ENCODE measurements at regions not wholly inside any gene's neighbourhood (a gene's known extent, or its start where the extent isn't known, plus 50 kb on each side); places are given as distances from the start of the nearest gene placed in this dataset.

DNA sequence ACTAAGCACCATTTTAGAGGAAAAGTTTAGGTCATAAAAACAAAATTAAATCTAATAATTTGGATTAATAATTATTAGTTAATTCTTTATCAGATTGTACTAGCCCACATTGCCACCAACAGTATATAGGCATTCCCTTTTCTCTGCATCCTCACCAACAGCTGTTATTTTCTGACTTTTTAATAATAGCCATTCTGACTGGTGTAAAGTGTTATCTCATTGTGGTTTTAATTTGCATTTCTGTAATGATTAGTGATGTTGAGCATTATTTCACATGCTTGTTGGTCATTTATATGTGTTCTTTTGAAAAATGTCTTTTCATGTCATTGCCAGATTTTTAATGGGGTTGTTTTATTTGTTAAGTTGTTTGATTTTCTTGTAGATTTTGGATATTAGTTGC, 319.1 kb upstream of the SYNCRIP start:
- TF ChIP-seq GATA2 (IDR thresholded peaks at IDR 0.05; ENCODE audit: low read depth, low read length): no peak
- no peak for TF ChIP-seq GATA3 (IDR thresholded peaks at IDR 0.05; ENCODE audit: low read depth, low read length)

All from SH-SY5Y (cell line).